VCaP (cell line): ENCODE measurements at regions not wholly inside any gene's neighbourhood (a gene's known extent, or its start where the extent isn't known, plus 50 kb on each side); places are given as distances from the start of the nearest gene placed in this dataset.

Experiments used
- H3K27ac ChIP-seq: fragments of 450-650 bp; 2 replicates; pipeline ENCODE4 v1.5.1; 2017
- TF ChIP-seq, protein P1 (sequence below): fragments of 450-650 bp; conservative IDR thresholded peaks from 2 replicates; pipeline ENCODE4 v1.5.1; 2017; ENCODE audit warnings: mild to moderate bottlenecking, moderate library complexity

DNA sequence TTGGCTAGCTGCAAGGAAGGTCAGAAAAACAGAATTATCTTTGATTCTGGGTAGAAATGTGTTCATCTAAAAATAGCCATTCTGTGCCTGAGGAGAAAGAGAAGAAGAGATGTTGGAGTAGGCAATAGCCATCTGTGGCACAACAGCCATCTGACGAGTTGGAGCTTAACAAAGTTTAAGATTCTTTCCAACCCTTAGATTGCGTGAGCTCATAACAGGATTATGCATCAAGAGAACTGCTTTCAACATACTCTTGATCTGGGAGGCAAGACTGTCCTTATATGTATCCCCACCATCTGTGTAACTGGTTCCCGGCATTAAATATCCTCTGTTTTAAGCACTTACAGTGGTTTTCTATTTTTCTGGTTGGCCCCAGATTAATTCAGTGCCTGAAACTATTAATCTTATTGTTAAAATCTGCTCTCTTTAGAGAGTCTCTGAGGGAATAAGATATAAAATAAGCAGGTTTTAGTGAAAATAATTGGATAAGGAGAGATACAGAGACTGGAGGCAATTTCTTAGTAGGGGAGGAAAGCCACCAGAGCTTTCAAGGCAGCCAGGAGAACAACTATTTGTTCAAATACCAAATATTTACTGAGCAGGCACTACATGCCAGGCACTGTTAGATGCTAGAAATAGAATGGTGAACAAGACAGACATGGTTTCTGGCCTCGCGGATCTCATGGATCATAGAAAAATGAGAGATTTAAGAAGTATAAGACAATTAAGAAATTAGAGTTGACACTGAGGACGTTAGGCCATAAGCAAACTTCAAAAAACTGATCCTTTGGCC, 398.0 kb downstream of the SMARCA1 start:
- H3K27ac ChIP-seq: no peak overlapping the region
- TF ChIP-seq, protein P1, sequence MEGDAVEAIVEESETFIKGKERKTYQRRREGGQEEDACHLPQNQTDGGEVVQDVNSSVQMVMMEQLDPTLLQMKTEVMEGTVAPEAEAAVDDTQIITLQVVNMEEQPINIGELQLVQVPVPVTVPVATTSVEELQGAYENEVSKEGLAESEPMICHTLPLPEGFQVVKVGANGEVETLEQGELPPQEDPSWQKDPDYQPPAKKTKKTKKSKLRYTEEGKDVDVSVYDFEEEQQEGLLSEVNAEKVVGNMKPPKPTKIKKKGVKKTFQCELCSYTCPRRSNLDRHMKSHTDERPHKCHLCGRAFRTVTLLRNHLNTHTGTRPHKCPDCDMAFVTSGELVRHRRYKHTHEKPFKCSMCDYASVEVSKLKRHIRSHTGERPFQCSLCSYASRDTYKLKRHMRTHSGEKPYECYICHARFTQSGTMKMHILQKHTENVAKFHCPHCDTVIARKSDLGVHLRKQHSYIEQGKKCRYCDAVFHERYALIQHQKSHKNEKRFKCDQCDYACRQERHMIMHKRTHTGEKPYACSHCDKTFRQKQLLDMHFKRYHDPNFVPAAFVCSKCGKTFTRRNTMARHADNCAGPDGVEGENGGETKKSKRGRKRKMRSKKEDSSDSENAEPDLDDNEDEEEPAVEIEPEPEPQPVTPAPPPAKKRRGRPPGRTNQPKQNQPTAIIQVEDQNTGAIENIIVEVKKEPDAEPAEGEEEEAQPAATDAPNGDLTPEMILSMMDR: no peak

DNA sequence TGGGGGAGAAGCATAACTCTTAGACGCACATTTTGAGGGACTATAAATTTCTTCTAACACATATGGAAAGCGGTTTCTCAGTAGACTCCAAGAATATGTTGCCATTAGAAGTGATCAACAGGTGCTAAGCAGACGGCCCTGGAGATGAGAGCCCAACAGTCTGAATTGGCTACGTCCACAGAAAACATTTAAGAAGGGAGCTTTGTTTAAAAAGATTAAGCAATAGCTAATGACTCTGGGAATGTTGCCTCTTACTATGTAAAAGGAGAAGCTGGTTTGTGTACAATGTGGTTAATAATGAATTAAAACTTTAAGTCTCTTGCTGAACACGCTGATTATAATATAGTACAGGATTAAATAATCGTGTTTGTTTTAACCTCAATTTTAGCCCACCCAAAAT, 399.5 kb downstream of the SMARCA1 start:
- H3K27ac ChIP-seq: no peak overlapping the region
- TF ChIP-seq, protein P1: no peak

DNA sequence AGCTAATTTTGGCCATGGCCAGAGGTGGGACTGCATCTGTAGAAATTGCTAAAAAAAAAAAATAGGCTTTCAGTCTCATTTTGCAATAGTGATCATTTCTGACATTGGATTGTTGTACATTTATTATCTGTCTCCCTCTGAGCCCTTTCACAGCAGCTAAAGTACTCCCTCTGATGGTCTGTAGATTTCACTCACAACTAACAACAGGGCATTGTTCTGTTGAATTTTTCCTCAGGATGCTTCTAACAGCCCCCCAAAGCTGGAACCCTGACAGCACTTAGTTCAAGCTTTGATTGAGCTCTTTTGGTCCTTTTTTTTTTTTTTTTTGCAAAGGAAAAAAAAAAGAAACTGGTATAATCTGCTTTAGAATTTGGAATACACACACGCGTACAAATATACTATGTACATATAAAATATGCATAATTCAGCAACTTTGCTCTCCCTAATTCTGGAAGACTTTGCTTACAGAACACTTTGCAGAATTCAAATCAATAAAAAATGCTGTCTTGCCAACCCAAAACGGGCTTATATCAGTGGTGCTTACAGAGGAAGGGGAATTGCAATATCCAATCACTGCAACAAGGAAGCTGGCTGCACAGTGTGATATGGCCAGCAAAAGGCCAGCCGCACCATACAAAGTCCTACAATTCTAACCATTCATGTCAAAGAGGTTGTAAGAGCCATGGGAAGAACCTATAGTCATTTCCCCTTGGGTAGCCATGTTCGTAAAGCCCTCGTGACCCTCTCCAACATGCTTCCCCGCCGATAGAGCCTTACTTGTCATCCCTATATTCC, 406.4 kb downstream of the SMARCA1 start:
- TF ChIP-seq, protein P1: peak; percentile 47
- H3K27ac ChIP-seq: no peak overlapping the region

DNA sequence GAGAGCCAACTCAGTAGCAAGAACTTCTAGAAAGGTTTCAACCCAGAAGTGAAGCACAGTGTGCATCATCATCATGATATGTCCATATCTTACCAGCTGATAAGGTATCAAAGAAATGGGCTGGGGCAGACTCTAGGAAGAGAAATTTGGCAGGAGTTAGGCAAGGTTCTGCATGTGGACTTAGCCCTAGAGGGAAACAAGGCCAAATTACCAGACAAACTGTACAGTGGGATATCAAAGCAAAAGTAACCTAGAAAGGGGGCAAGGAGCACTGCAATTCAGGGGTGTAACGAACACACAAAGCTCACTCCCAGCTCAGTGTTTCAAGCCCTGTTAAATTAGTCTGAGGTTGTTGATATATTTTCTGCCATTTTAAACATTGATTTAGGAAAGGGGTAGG, 407.4 kb downstream of the SMARCA1 start:
- TF ChIP-seq, protein P1: no peak
- no peak overlapping the region for H3K27ac ChIP-seq

DNA sequence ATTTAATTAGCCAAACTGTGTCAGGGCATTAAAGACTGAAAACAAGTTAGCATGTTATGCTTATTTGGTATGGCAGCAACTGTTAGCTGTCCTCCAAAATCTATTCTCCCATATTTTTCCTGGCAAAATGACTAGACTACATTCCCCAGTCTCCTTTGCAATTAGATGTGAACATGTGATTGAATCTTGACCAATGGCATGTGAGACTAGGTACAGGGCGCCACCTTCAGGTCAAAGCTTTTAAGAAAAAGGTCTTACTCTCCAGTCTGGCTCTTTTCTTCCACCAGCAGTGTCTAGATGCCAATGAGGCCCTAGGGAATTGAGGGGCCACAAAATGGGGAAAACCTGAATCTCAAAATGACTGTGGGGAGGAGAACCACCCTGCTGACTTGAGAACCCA, 408.2 kb downstream of the SMARCA1 start:
- no peak overlapping the region for H3K27ac ChIP-seq
- TF ChIP-seq, protein P1: peak; percentile 44

DNA sequence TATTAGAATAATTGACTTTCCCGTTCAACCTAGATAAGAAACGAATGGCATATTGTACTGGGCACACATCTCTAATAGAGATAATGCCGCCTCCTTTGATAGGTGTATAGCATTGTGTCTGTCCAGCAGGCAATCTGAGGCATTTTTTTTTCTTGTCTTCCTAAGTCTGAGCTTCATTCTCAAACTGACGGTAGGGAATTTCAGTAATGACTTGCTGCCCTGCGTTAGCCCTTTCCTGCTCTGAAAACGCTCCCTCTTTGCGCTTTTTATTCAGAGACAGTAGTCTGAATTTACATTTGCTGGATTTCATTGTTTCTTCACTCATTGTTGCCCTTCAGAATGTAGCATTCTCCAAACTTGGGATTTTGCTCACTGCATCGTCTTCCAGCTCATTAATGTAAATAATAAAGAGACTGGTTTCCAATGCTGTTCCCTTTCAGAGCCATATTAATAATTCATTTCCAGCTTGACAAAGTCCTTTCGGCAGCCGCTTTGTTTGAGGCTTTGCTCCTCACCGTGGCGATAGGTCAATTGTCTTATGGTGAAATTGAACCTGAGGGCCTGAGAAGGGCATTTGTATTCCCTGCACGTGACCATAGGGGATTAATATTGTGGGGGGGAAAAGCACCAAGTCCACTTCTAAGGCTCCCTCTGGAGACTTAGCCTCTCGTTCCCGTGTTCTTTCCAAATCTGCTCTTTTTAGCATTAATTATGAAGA, 412.1 kb downstream of the SMARCA1 start:
- no peak overlapping the region for H3K27ac ChIP-seq
- TF ChIP-seq, protein P1: no peak

DNA sequence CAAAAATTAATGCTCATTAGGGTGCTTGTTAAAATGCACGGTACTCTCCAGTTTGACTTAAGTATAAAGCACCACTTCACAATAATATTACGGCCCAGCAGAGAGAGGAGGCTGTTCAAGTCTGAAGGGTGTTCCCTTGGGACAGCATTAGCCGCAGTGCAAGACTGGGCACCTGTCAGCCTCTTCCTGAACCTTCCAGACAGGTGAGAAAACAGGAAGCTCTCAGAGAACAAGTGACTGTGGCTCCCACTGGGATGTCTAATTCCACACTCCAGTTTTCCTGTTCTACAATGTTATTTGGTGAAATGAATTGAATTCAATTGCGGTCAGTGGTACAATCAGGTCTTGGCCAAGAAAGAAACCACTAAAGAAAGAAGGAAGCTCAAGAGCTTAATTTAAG, 414.4 kb downstream of the SMARCA1 start:
- TF ChIP-seq, protein P1: no peak
- H3K27ac ChIP-seq: no peak overlapping the region
